ENCODE measurements at regions not wholly inside any gene's neighbourhood (a gene's known extent, or its start where the extent isn't known, plus 50 kb on each side); places are given as distances from the start of the nearest gene placed in this dataset.

GRCh38 chr21:15379776-15380175 lies 315.0 kb upstream of the NRIP1 start:
- TF ChIP-seq EZH2phosphoT487 (IDR thresholded peaks at IDR 0.05; ENCODE audit: insufficient read depth, low read depth) (no peak), EZH2 (IDR thresholded peaks at IDR 0.05; ENCODE audit: insufficient read depth, poor library complexity, severe bottlenecking) (no peak)
